Activated CD4-positive, alpha-beta T cell treated with anti-CD3 and anti-CD28 coated beads, Interleukin-10, Interleukin-2, amounts not matched to agents 100 ng/mL and 50 ng/mL, durations not matched to agents 16 hours and 8 hours (primary cell): ENCODE measurements at regions not wholly inside any gene's neighbourhood (a gene's known extent, or its start where the extent isn't known, plus 50 kb on each side); places are given as distances from the start of the nearest gene placed in this dataset.

Experiments used
- DNase-seq: peaks from one replicate; pipeline ENCODE4 v3.0.0-alpha.2; 2020

- no peak for DNase-seq
These were observed 207.0 kb upstream of the CCDC68 start for GRCh38 chr18:55166260-55166598.

DNA sequence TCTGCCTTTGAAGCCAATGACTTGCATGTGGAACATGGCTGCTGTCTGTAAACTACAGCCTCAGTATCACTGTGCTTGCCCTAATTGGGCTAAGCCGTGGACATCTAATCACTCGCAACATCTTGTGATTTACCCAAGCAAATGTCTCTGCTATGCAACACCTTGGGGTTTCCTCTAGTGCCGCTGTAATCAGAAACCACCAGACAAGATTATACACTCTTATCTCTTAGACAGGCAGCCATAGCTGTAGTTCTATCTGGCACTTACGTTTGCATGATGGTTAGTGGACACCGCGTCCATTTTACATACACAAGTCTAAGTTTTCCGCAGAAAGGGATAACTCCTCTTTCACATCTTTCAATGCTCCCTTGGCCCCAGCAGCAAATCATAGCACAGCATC, 204.3 kb upstream of the CCDC68 start:
- no peak for DNase-seq

- DNase-seq, result no peak
These were observed 202.7 kb upstream of the CCDC68 start for GRCh38 chr18:55161916-55162315.

DNA sequence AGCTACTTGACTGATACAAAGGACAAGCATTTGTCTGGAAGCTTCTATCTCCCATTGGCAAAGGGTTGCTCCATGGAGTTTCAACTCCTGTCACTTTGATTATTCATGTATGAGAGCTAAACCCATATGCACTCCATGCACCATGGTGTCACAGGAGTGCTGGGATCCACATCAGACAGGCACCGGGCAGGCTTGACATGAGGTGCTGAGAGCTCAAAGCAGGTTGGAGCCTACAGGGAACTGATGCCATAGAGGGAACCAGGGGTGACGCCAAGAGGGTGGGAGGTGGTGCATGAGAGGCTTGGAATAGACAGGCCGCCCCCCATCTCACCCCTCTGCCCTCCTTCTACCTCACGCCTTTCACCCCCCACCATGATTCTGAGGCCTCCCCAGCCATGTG, 199.8 kb upstream of the CCDC68 start:
- no peak for DNase-seq

DNA sequence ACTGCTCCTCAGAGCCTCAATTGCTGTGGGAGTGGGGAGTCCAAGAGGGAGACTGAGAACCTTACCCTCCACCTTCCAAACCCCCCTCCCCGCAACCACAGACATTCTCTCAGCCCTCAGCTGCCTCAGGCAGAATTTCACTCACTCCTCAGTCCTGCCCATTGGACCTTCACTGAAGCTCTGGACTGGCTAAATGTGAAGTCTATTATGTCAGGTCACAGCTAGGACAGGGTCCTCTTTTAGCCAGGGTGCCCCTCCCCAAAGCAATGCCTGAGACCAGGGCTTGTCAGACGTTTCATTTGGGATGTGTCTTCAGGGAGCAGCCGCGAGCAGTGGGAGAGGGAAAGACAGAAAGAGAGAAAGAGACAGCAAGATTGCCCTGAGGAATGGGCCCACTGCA, 199.3 kb upstream of the CCDC68 start:
- DNase-seq, result no peak

DNA sequence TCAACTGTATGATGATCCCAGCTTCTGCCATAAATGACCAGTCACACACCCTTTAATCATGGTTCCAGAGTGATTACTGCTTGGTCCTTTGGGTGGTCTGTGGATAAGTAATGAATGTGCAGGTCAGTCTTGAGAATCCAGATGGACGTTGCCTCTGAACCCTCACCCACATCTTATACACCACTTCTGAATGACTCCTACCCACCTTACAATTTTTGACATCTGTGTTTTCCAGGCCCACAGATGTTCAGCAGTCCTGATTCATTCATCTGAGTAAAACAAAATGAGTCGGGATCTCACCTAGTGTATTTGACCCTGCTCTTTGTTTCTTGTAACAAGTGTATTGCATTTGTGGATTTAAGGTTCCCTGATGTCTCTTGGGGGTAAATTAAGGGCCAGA, 194.1 kb upstream of the CCDC68 start:
- DNase-seq, result no peak

- no peak for DNase-seq
These were observed 193.5 kb upstream of the CCDC68 start for GRCh38 chr18:55152801-55153200.

- no peak for DNase-seq
These were observed 190.7 kb upstream of the CCDC68 start for GRCh38 chr18:55149994-55150393.

DNA sequence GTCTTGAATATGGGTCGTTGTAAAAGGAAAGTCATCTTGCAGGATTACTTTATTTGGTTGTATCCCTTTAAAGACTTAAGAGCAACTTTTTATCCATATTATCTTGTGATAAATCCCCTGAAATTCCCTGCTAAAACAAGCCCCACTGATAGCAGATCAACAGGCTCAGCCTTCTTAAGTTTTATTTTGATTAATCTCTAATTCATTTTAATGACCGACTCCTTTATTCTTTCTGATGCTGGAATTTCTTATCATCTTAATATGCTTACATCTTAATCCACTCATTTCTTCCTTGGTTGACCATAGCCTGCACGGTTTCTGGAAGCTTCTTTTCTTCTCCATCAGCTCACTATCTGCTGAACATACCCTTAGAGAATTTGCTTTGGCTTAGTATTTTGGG, 188.5 kb upstream of the CCDC68 start:
- DNase-seq, result no peak

GRCh38 chr18:55144193-55144930, 185.1 kb upstream of the CCDC68 start:
- DNase-seq, result no peak

- DNase-seq, result no peak
These were observed 183.1 kb upstream of the CCDC68 start for GRCh38 chr18:55142410-55142809.

- no peak for DNase-seq
These were observed 182.1 kb upstream of the CCDC68 start for GRCh38 chr18:55141318-55141717.

DNA sequence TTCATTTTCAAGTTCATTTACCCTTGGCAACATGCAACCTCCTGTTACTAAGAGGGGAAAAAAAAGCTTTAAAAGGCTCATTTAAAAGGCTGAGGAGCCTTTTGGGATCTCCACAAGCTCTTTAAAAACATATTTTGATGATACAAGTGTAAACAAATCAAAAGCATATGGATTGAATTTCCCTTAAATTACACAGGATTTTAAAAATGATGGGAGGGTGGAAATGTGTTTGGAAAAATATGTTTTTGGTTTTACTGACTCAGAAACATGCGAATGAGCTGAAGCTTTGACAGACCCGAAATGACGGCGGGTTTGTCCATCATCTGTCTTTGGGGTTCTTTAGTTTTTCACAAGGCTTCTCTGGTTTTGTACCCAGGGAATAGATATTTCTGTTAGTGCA, 180.6 kb upstream of the CCDC68 start:
- no peak for DNase-seq

DNA sequence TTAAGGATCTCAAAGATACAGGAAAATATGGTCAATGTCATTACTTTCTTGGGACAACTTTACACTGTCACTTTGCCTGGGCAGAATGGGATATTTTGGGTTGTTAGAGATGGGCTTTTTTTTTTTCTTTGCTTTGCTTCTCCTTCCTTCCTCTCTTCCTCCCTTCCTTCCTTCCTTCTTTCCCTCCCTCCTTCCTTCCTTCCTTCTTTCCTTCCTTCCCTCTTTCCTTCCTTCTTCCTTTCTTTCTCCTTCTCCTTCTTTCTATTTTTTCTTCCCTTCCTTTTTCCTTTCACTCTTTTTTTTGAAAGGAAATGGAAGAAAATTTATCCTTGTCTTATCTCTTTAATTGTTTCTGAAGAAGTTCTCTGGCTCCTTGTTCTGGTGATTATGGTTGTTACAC, 180.0 kb upstream of the CCDC68 start:
- no peak for DNase-seq

GRCh38 chr18:55138401-55138800, 179.1 kb upstream of the CCDC68 start:
- DNase-seq, result no peak

DNA sequence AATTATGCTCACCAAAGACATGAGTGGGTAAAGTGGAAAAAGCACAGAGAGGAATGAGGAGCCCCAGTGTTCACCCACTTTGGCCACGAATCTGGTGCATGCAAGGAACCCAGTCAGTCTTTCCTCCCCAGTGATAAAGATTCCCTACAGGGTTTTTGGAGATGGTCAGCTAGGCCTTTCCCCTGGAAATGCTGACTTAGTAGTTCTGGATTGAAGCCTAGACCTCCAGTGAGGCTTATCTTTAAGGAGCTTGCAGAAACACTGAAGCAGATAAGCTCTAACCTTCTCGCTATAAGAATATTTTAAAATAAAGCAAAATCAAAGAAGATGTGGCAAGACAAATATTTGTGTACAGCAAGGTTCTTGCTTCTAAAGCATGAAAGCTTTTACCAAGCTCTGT, 178.3 kb upstream of the CCDC68 start:
- no peak for DNase-seq

- DNase-seq, result no peak
These were observed 177.6 kb upstream of the CCDC68 start for GRCh38 chr18:55136864-55137263.

DNA sequence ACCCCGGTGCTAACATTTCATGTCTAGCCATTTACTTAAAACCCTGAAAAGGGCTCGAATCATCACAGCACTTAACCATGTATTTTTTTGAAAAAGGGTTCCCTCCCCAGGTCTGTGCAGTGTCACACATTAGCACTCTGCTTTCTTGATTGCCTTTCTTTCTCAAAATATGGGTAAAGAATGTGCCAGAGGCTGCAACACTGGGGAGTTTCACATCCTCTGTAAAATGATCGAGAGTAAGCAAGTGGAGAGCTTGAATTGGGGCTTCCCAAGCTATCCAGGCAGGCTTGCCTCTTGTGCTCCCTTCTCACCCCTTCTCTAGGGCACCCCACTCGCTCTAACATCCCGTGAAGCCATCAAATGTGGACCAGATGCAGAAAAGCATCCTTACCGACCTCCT, 177.0 kb upstream of the CCDC68 start:
- DNase-seq, result no peak

GRCh38 chr18:55133378-55133777, 174.1 kb upstream of the CCDC68 start:
- no peak for DNase-seq

DNA sequence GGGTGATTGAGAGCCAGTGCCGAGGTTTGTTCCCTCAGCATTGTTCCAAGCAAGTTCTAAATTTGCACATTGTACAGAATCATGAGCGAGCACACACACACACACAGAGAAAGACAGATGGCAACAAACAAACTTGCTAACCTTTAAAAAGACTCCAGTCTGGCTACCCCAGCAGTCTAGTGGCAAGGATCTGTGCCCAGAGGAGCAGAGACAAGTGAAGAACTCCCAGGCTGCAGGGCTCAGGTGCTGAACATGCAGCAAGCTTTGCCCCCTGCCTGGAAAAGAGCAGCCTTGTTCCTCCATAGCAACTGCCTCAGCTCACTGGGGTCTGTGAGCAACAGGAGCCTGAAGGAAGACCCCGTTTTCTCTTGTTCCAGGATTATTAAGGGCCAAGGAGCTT, 169.2 kb upstream of the CCDC68 start:
- no peak for DNase-seq

GRCh38 chr18:55124078-55124763, 165.0 kb upstream of the CCDC68 start:
- DNase-seq, result no peak

DNA sequence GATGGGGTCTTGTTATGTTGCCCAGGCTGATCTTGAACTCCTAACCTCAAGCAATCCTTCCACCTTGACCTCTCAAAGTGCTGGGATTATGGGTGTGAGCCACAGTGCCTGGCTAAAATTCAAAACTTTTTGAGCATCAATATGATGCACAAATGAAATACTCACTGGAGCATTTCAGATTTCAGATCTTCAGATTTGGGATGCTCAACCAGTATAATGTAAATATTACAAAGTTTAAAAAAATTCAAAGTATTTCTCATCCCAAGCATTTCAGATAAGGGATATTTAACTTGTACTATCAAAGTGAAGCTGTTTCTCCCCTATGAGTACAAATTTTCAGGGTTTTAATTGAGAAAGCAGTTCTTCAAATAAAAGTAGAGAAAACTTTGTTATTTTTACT, 164.1 kb upstream of the CCDC68 start:
- no peak for DNase-seq

DNA sequence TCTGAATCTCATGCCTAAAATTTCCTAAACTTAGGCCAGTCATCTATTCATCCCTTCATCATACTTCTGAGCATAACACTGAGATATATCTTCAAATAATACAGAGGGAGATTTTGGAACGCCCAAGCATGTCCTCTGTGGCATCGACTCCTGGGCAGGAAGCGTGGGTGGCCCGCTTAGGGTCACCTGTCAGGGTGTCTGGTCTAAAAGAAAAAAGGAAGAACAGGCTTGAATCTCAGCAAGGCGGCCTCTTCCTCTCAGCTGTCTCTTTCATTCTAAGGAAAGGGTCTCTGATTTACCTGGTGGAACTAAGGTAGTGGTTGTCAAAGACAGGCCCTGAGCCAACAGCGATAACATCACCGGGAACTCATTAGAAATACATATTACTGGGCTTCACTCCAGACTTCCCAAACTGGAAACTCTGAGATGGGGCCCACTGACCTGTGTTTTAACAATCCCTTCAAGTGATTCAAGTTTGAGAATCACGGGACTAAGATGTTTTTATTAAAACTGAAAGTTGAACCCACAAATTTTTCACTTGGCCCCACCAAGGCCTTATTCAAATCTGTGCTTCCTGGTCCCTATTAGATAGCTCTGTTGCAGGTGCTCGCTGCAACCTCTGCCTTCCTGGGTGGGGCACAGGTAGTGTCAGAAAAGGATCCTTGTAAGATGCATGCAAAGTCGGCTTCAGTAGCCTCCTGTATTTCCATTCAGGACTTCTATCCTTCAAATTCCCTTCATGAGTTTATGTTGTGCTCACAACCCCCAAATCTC, 162.3 kb upstream of the CCDC68 start:
- DNase-seq, result no peak

DNA sequence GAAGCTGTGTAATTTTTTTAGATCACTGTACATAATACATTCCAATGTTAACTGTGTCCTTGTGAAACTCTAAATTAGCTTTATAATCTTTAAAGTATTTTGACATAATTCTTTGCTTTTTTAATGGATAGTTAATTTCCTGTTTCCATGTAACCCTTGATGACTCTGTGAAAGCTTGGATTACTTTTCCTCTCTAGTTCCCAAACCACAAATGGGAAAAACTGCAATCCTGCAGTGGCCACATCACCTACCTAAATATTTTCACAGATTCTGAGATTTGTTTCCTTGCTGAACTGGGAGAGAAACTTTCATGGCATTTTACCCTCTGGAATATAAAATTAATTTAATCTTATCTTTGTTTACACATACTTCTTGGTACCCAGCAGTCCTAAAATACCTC, 161.6 kb upstream of the CCDC68 start:
- DNase-seq, result no peak
